Stomach (tissue), 8 donors: ENCODE measurements at regions not wholly inside any gene's neighbourhood (a gene's known extent, or its start where the extent isn't known, plus 50 kb on each side); places are given as distances from the start of the nearest gene placed in this dataset.

Experiments used
- DNase-seq, 2 donors: peaks; one replicate each; pipeline versions ENCODE4 v3.0.0 to v3.0.0-alpha.2; 2013 to 2019
- H3K27ac ChIP-seq, 5 donors: fragments of 200-600 bp in 4 of 5; sonication (generic) in 4 of 5; one replicate each; pipeline ENCODE4 v1.5.1; 2013 to 2019; ENCODE audit warnings: mild to moderate bottlenecking in 1 of 5, moderate library complexity in 1 of 5
- H3K27me3 ChIP-seq, 3 donors: fragments of 200-600 bp; sonication (generic); one replicate each; pipeline ENCODE4 v1.5.1; 2017 to 2019; ENCODE audit warnings: mixed run types in 1 of 3
- H3K36me3 ChIP-seq, 4 donors: fragments of 200-600 bp; sonication (generic); 1 replicate in 3 of 4; 2 replicates in 1 of 4; pipeline ENCODE4 v1.5.1; 2016 to 2019
- H3K4me1 ChIP-seq, 4 donors: fragments of 200-600 bp; sonication (generic); one replicate each; pipeline ENCODE4 v1.5.1; 2016 to 2019
- H3K4me3 ChIP-seq, 4 donors: fragments of 200-600 bp; sonication (generic) in 3 of 4; one replicate each; pipeline ENCODE4 v1.5.1; 2016 to 2019; ENCODE audit warnings: mild to moderate bottlenecking in 1 of 4
- H3K9me3 ChIP-seq, 4 donors: fragments of 200-600 bp; sonication (generic); one replicate each; pipeline ENCODE4 v1.5.1; 2016 to 2019
- CTCF ChIP-seq, 7 experiments: fragments of 450-650 bp in 4 of 7; fragments of 200-600 bp in 3 of 7; sonication (generic) in 3 of 7; IDR thresholded peaks; one replicate each; pipeline ENCODE4 v1.5.1; 2016 to 2019; ENCODE audit warnings: antibody characterized with exemption in 7 of 7, control low read depth in 2 of 7, mild to moderate bottlenecking in 1 of 7
- EP300 ChIP-seq: sonication (generic); formaldehyde crosslinking; IDR thresholded peaks from one replicate; pipeline ENCODE4 v1.6.1; 2017; ENCODE audit warnings: antibody characterized with exemption
- POLR2A ChIP-seq, 4 donors: fragments of 450-650 bp; IDR thresholded peaks; one replicate each; pipeline ENCODE4 v1.6.1; 2016; ENCODE audit warnings: antibody characterized with exemption in 4 of 4, control low read depth in 2 of 4, mild to moderate bottlenecking in 1 of 4, moderate library complexity in 1 of 4
- POLR2AphosphoS5 ChIP-seq, 3 donors: sonication (generic); formaldehyde crosslinking; IDR thresholded peaks; one replicate each; pipeline ENCODE4 v1.6.1; 2016; ENCODE audit warnings: antibody characterized with exemption in 3 of 3
- WGBS, 5 donors: extraction: QIAGEN DNeasy Blood & Tissue Kit in 3 of 5; methylation state at CpG; one replicate each; pipeline versions ENCODE4 v1.1.5 to v1.1.7; 2013 to 2018; 5-methylcytosine and 5-hydroxymethylcytosine counted together
- intact Hi-C: fragments of 100-400 bp; cut with DNase I; formaldehyde crosslinking; loops from one replicate; pipeline ENCODE4 v1.15.1; 2023; ENCODE audit warnings: low total_unique reads
- donor health status: healthy with polysubstance abuse.
- donor health status: Bipolar disorder and iron deficiency.
- donor health status: healthy.

- TF ChIP-seq EP300 = no peak
- intact Hi-C loops = no loop called here
- WGBS, 5 donors = 82 to 90% (median 86%) methylated on average over 5 of the region's 5 CpGs
- Histone ChIP-seq H3K9me3 (no peaks in the 10 kb centered on the region), H3K36me3 (no peaks in the 10 kb centered on the region), H3K4me1 (no peaks in the 10 kb centered on the region), H3K4me3 (no peak overlapping the region), H3K27ac (no peak overlapping the region), H3K27me3 (no peaks in the 10 kb centered on the region)
- no peak for DNase-seq
These were observed 682.0 kb upstream of the B3GALT2 start for GRCh38 chr1:193868425-193868824.

GRCh38 chr1:193856261-193856660 is 669.8 kb upstream of the B3GALT2 start:
- TF ChIP-seq EP300 = no peak
- TF ChIP-seq CTCF (IDR thresholded peaks at IDR 0.05) = no peak
- no peak for TF ChIP-seq POLR2AphosphoS5 (IDR thresholded peaks at IDR 0.05)
- no peak for TF ChIP-seq POLR2A (IDR thresholded peaks at IDR 0.05)
- no peaks in the 10 kb centered on the region for H3K9me3 ChIP-seq
- H3K27me3 ChIP-seq = no peaks in the 10 kb centered on the region
- H3K4me1 ChIP-seq = no peaks in the 10 kb centered on the region
- no peak overlapping the region for H3K4me3 ChIP-seq
- intact Hi-C loops = no loop called here
- H3K36me3 ChIP-seq = no peaks in the 10 kb centered on the region
- 71 to 88% (median 81%) methylated on average over 6 of the region's 6 CpGs for WGBS, 5 donors
- DNase-seq = no peak
- no peak overlapping the region for H3K27ac ChIP-seq

GRCh38 chr1:193850745-193851144 is 664.3 kb upstream of the B3GALT2 start:
- no peaks in the 10 kb centered on the region for H3K9me3 ChIP-seq
- H3K27me3 ChIP-seq = no peaks in the 10 kb centered on the region
- peak in 1 of 2 donors; percentile 5 for DNase-seq
- H3K36me3 ChIP-seq = no peaks in the 10 kb centered on the region
- H3K27ac ChIP-seq = no peak overlapping the region
- intact Hi-C loops = no loop called here
- no peaks in the 10 kb centered on the region for H3K4me1 ChIP-seq
- 20 to 40% (median 22%) methylated on average over 2 of the region's 2 CpGs for WGBS, 5 donors
- TF ChIP-seq POLR2AphosphoS5 (IDR thresholded peaks at IDR 0.05) = no peak
- no peak for TF ChIP-seq POLR2A (IDR thresholded peaks at IDR 0.05)
- TF ChIP-seq EP300 = no peak
- no peak for TF ChIP-seq CTCF (IDR thresholded peaks at IDR 0.05)
- H3K4me3 ChIP-seq = no peak overlapping the region

GRCh38 chr1:193846876-193847604 is 660.6 kb upstream of the B3GALT2 start:
- Histone ChIP-seq H3K9me3 (no peaks in the 10 kb centered on the region), H3K36me3 (no peaks in the 10 kb centered on the region), H3K4me3 (no peak overlapping the region), H3K27ac (no peak overlapping the region), H3K27me3 (no peaks in the 10 kb centered on the region), H3K4me1 (no peaks in the 10 kb centered on the region)
- intact Hi-C loops = no loop called here
- DNase-seq = no peak
- TF ChIP-seq POLR2AphosphoS5 (IDR thresholded peaks at IDR 0.05) (no peak), CTCF (IDR thresholded peaks at IDR 0.05) (no peak), EP300 (no peak), POLR2A (IDR thresholded peaks at IDR 0.05) (no peak)
- WGBS, 5 donors = 82 to 91% (median 90%) methylated on average over 2 of the region's 2 CpGs

GRCh38 chr1:193846411-193846810 is 660.0 kb upstream of the B3GALT2 start:
- no peak for TF ChIP-seq POLR2A (IDR thresholded peaks at IDR 0.05)
- TF ChIP-seq EP300 = no peak
- TF ChIP-seq CTCF (IDR thresholded peaks at IDR 0.05) = no peak
- TF ChIP-seq POLR2AphosphoS5 (IDR thresholded peaks at IDR 0.05) = no peak
- no peak for DNase-seq
- Histone ChIP-seq H3K36me3 (no peaks in the 10 kb centered on the region), H3K4me1 (no peaks in the 10 kb centered on the region), H3K27me3 (no peaks in the 10 kb centered on the region), H3K4me3 (no peak overlapping the region), H3K9me3 (no peaks in the 10 kb centered on the region), H3K27ac (no peak overlapping the region)
- 70 to 90% (median 76%) methylated on average over 3 of the region's 3 CpGs for WGBS, 5 donors
- intact Hi-C loops = no loop called here
